OCI-LY1 (cell line): ENCODE measurements at regions not wholly inside any gene's neighbourhood (a gene's known extent, or its start where the extent isn't known, plus 50 kb on each side); places are given as distances from the start of the nearest gene placed in this dataset.

ENCODE experiments used
- H2AFZ ChIP-seq: fragments of 200-600 bp; sonication (generic), shearing (Covaris generic); 2 replicates; pipeline ENCODE4 v1.6.0; 2014; ENCODE audit warnings: antibody characterized with exemption, mild to moderate bottlenecking, low read length
- H3F3A ChIP-seq: fragments of 200-600 bp; sonication (generic), shearing (Covaris generic); 2 replicates; pipeline ENCODE4 v1.6.0; 2014; ENCODE audit warnings: mild to moderate bottlenecking, antibody characterized with exemption, low read length, moderate library complexity; ENCODE audit not compliant: insufficient read depth
- H3K27ac ChIP-seq: fragments of 200-600 bp; sonication (generic); 2 replicates; pipeline ENCODE4 v1.5.1; 2014; ENCODE audit warnings: low read length, mixed run types, mild to moderate bottlenecking, low read depth; ENCODE audit not compliant: poor library complexity, severe bottlenecking
- H3K27me3 ChIP-seq: fragments of 200-600 bp; sonication (generic); 2 replicates; pipeline ENCODE4 v1.6.0; 2014; ENCODE audit warnings: antibody characterized with exemption, mild to moderate bottlenecking, low read length, moderate library complexity; ENCODE audit not compliant: insufficient read depth
- H3K36me3 ChIP-seq: fragments of 200-600 bp; sonication (generic); 2 replicates; pipeline ENCODE4 v1.6.1; 2014; ENCODE audit warnings: mild to moderate bottlenecking, antibody characterized with exemption, low read length, moderate library complexity, mixed read lengths; ENCODE audit not compliant: insufficient read depth
- H3K4me1 ChIP-seq: fragments of 200-600 bp; sonication (generic); 2 replicates; pipeline ENCODE4 v1.5.1; 2014; ENCODE audit warnings: mild to moderate bottlenecking, low read length, moderate library complexity; ENCODE audit not compliant: insufficient read depth, severe bottlenecking
- H3K4me2 ChIP-seq: fragments of 200-600 bp; sonication (generic), shearing (Covaris generic); 2 replicates; pipeline ENCODE4 v1.6.1; 2014; ENCODE audit warnings: low read length
- H3K4me3 ChIP-seq: fragments of 200-600 bp; sonication (generic); 2 replicates; pipeline ENCODE4 v1.5.1; 2014; ENCODE audit warnings: low read length, low read depth, mild to moderate bottlenecking, mixed read lengths; ENCODE audit not compliant: poor library complexity, severe bottlenecking
- H3K79me2 ChIP-seq: fragments of 200-600 bp; shearing (Covaris generic); 2 replicates; pipeline ENCODE4 v1.6.1; 2016; ENCODE audit warnings: mixed run types, low read length, mixed read lengths; ENCODE audit not compliant: insufficient read depth
- H3K9ac ChIP-seq: fragments of 200-600 bp; sonication (generic), shearing (Covaris generic); 2 replicates; pipeline ENCODE4 v1.6.1; 2014; ENCODE audit warnings: mild to moderate bottlenecking, low read length, mixed read lengths
- H3K9me2 ChIP-seq: fragments of 200-600 bp; sonication (generic), shearing (Covaris generic); 2 replicates; pipeline ENCODE4 v1.6.1; 2014; ENCODE audit warnings: low read depth, mild to moderate bottlenecking, low read length, mixed read lengths
- H3K9me3 ChIP-seq: fragments of 200-600 bp; shearing (Covaris generic); 2 replicates; pipeline ENCODE4 v1.6.1; 2014; ENCODE audit warnings: low read length, mixed read lengths
- H4K20me1 ChIP-seq: fragments of 200-600 bp; sonication (generic), shearing (Covaris generic); 2 replicates; pipeline ENCODE4 v1.6.0; 2016; ENCODE audit warnings: mild to moderate bottlenecking, low read length; ENCODE audit not compliant: insufficient read depth
- CTCF ChIP-seq: fragments of 200-600 bp; sonication (generic), shearing (Covaris generic); IDR thresholded peaks from 2 replicates; pipeline ENCODE4 v1.5.1; 2017; ENCODE audit warnings: mild to moderate bottlenecking, antibody characterized with exemption, low read length, moderate library complexity, mixed read lengths
- EZH2 ChIP-seq: fragments of 200-600 bp; sonication (generic), shearing (Covaris generic); IDR thresholded peaks from 2 replicates; pipeline ENCODE4 v1.8.0; 2017; ENCODE audit warnings: borderline replicate concordance, mixed run types, mild to moderate bottlenecking, antibody characterized with exemption, low read length, moderate library complexity, mixed read lengths

- Histone ChIP-seq H3K4me1 (no peaks in the 10 kb centered on the region), H3K9ac (no peak overlapping the region), H3K9me2 (no peaks in the 10 kb centered on the region), H4K20me1 (no peaks in the 10 kb centered on the region), H3K9me3 (no peaks in the 10 kb centered on the region), H3K27me3 (peaks cover 4% of the 10 kb centered on the region; the same call in 1 of the 2 replicates), H3F3A (no peaks in the 10 kb centered on the region), H3K4me2 (no peak overlapping the region), H2AFZ (no peak overlapping the region), H3K27ac (no peak overlapping the region), H3K36me3 (no peaks in the 10 kb centered on the region), H3K79me2 (no peaks in the 10 kb centered on the region), H3K4me3 (no peak overlapping the region)
- no peak for TF ChIP-seq CTCF
- TF ChIP-seq EZH2, result no peak
Observed at GRCh38 chr1:14521622-14522021, 76.9 kb upstream of the KAZN start.

- no peaks in the 10 kb centered on the region for H4K20me1 ChIP-seq
- H3K9ac ChIP-seq, result no peak overlapping the region
- H3K4me2 ChIP-seq, result no peak overlapping the region
- no peak for TF ChIP-seq CTCF
- no peak for TF ChIP-seq EZH2
- H3K9me3 ChIP-seq, result no peaks in the 10 kb centered on the region
- peaks cover 4% of the 10 kb centered on the region; the same call in 1 of the 2 replicates for H3K27me3 ChIP-seq
- no peaks in the 10 kb centered on the region for H3K79me2 ChIP-seq
- H3K4me1 ChIP-seq, result no peaks in the 10 kb centered on the region
- no peaks in the 10 kb centered on the region for H3F3A ChIP-seq
- no peaks in the 10 kb centered on the region for H3K9me2 ChIP-seq
- H3K4me3 ChIP-seq, result no peak overlapping the region
- H3K27ac ChIP-seq, result no peak overlapping the region
- H3K36me3 ChIP-seq, result no peaks in the 10 kb centered on the region
- H2AFZ ChIP-seq, result no peak overlapping the region
Observed at GRCh38 chr1:14522077-14522925, 76.2 kb upstream of the KAZN start.

GRCh38 chr1:14522926-14523241 lies 75.6 kb upstream of the KAZN start:
- H3F3A ChIP-seq, result no peaks in the 10 kb centered on the region
- H3K4me1 ChIP-seq, result no peaks in the 10 kb centered on the region
- no peaks in the 10 kb centered on the region for H3K9me3 ChIP-seq
- H2AFZ ChIP-seq, result no peak overlapping the region
- TF ChIP-seq CTCF, result no peak
- TF ChIP-seq EZH2, result no peak
- H3K9ac ChIP-seq, result no peak overlapping the region
- no peaks in the 10 kb centered on the region for H4K20me1 ChIP-seq
- no peaks in the 10 kb centered on the region for H3K36me3 ChIP-seq
- H3K27me3 ChIP-seq, result 0 out of 2 replicates have a peak, but pooled peaks cover 4% of the 10 kb centered on the region
- no peak overlapping the region for H3K4me3 ChIP-seq
- H3K4me2 ChIP-seq, result no peak overlapping the region
- H3K9me2 ChIP-seq, result no peaks in the 10 kb centered on the region
- H3K79me2 ChIP-seq, result no peaks in the 10 kb centered on the region
- no peak overlapping the region for H3K27ac ChIP-seq
